ENCODE measurements at regions not wholly inside any gene's neighbourhood (a gene's known extent, or its start where the extent isn't known, plus 50 kb on each side); places are given as distances from the start of the nearest gene placed in this dataset.

- Histone ChIP-seq H3K9me3 (replicated peaks; ENCODE audit: control insufficient read depth, low read depth, low read length) (no peaks in the 10 kb centered on the region), H3K4me1 (ENCODE audit: control insufficient read depth, insufficient read depth, low read length) (no peaks in the 10 kb centered on the region), H3K36me3 (ENCODE audit: control insufficient read depth, insufficient read depth, low read length) (no peaks in the 10 kb centered on the region), H3K4me3 (ENCODE audit: low read length) (no peak overlapping the region), H3K27ac (ENCODE audit: low read length) (no peak overlapping the region), H3K27me3 (ENCODE audit: control insufficient read depth, insufficient read depth, low read length) (no peaks in the 10 kb centered on the region)
- 90% methylated on average over 2 of the region's 2 CpGs for WGBS (ENCODE audit: insufficient coverage)
- no peak for DNase-seq
Measured at GRCh38 chr5:159734366-159734765, 181.9 kb upstream of the ADRA1B start.

- Histone ChIP-seq H3K4me3 (ENCODE audit: low read length) (no peak overlapping the region), H3K27ac (ENCODE audit: low read length) (no peak overlapping the region), H3K9me3 (replicated peaks; ENCODE audit: control insufficient read depth, low read depth, low read length) (no peaks in the 10 kb centered on the region), H3K4me1 (ENCODE audit: control insufficient read depth, insufficient read depth, low read length) (no peaks in the 10 kb centered on the region), H3K36me3 (ENCODE audit: control insufficient read depth, insufficient read depth, low read length) (no peaks in the 10 kb centered on the region), H3K27me3 (ENCODE audit: control insufficient read depth, insufficient read depth, low read length) (no peaks in the 10 kb centered on the region)
- 80% methylated on average over 1 of the region's 2 CpGs for WGBS (ENCODE audit: insufficient coverage)
- DNase-seq, result no peak
Measured at GRCh38 chr5:159735036-159735435, 181.2 kb upstream of the ADRA1B start.

- no peak for DNase-seq
- no peaks in the 10 kb centered on the region for H3K4me1 ChIP-seq (ENCODE audit: control insufficient read depth, insufficient read depth, low read length)
- no peak overlapping the region for H3K27ac ChIP-seq (ENCODE audit: low read length)
- no peaks in the 10 kb centered on the region for H3K9me3 ChIP-seq (replicated peaks; ENCODE audit: control insufficient read depth, low read depth, low read length)
- no peaks in the 10 kb centered on the region for H3K27me3 ChIP-seq (ENCODE audit: control insufficient read depth, insufficient read depth, low read length)
- H3K4me3 ChIP-seq (ENCODE audit: low read length), result no peak overlapping the region
- WGBS (ENCODE audit: insufficient coverage), result 69% methylated on average over 2 of the region's 8 CpGs
- no peaks in the 10 kb centered on the region for H3K36me3 ChIP-seq (ENCODE audit: control insufficient read depth, insufficient read depth, low read length)
Measured at GRCh38 chr5:159735749-159736660, 180.3 kb upstream of the ADRA1B start.

GRCh38 chr5:159736844-159737243 lies 179.4 kb upstream of the ADRA1B start:
- no peaks in the 10 kb centered on the region for H3K9me3 ChIP-seq (replicated peaks; ENCODE audit: control insufficient read depth, low read depth, low read length)
- no peaks in the 10 kb centered on the region for H3K4me1 ChIP-seq (ENCODE audit: control insufficient read depth, insufficient read depth, low read length)
- DNase-seq, result no peak
- H3K36me3 ChIP-seq (ENCODE audit: control insufficient read depth, insufficient read depth, low read length), result no peaks in the 10 kb centered on the region
- no peak overlapping the region for H3K4me3 ChIP-seq (ENCODE audit: low read length)
- H3K27me3 ChIP-seq (ENCODE audit: control insufficient read depth, insufficient read depth, low read length), result no peaks in the 10 kb centered on the region
- no CpG with 5 or more reads among the region's 2 CpGs for WGBS (ENCODE audit: insufficient coverage)
- no peak overlapping the region for H3K27ac ChIP-seq (ENCODE audit: low read length)

GRCh38 chr5:159737263-159737662 lies 179.0 kb upstream of the ADRA1B start:
- H3K9me3 ChIP-seq (replicated peaks; ENCODE audit: control insufficient read depth, low read depth, low read length), result no peaks in the 10 kb centered on the region
- DNase-seq, result no peak
- no peak overlapping the region for H3K4me3 ChIP-seq (ENCODE audit: low read length)
- H3K27ac ChIP-seq (ENCODE audit: low read length), result no peak overlapping the region
- H3K4me1 ChIP-seq (ENCODE audit: control insufficient read depth, insufficient read depth, low read length), result no peaks in the 10 kb centered on the region
- H3K36me3 ChIP-seq (ENCODE audit: control insufficient read depth, insufficient read depth, low read length), result no peaks in the 10 kb centered on the region
- H3K27me3 ChIP-seq (ENCODE audit: control insufficient read depth, insufficient read depth, low read length), result no peaks in the 10 kb centered on the region
- WGBS (ENCODE audit: insufficient coverage), result 93% methylated on average over 4 of the region's 5 CpGs

GRCh38 chr5:159741829-159742322 lies 174.4 kb upstream of the ADRA1B start:
- H3K36me3 ChIP-seq (ENCODE audit: control insufficient read depth, insufficient read depth, low read length), result no peaks in the 10 kb centered on the region
- no peaks in the 10 kb centered on the region for H3K9me3 ChIP-seq (replicated peaks; ENCODE audit: control insufficient read depth, low read depth, low read length)
- no peak overlapping the region for H3K27ac ChIP-seq (ENCODE audit: low read length)
- WGBS (ENCODE audit: insufficient coverage), result 90% methylated on average over 2 of the region's 5 CpGs
- H3K4me1 ChIP-seq (ENCODE audit: control insufficient read depth, insufficient read depth, low read length), result no peaks in the 10 kb centered on the region
- DNase-seq, result no peak
- no peaks in the 10 kb centered on the region for H3K27me3 ChIP-seq (ENCODE audit: control insufficient read depth, insufficient read depth, low read length)
- no peak overlapping the region for H3K4me3 ChIP-seq (ENCODE audit: low read length)

- no peaks in the 10 kb centered on the region for H3K36me3 ChIP-seq (ENCODE audit: control insufficient read depth, insufficient read depth, low read length)
- no CpG with 5 or more reads among the region's 1 CpG for WGBS (ENCODE audit: insufficient coverage)
- DNase-seq, result no peak
- no peak overlapping the region for H3K4me3 ChIP-seq (ENCODE audit: low read length)
- no peaks in the 10 kb centered on the region for H3K4me1 ChIP-seq (ENCODE audit: control insufficient read depth, insufficient read depth, low read length)
- no peak overlapping the region for H3K27ac ChIP-seq (ENCODE audit: low read length)
- no peaks in the 10 kb centered on the region for H3K9me3 ChIP-seq (replicated peaks; ENCODE audit: control insufficient read depth, low read depth, low read length)
- H3K27me3 ChIP-seq (ENCODE audit: control insufficient read depth, insufficient read depth, low read length), result no peaks in the 10 kb centered on the region
Measured at GRCh38 chr5:159743234-159743633, 173.0 kb upstream of the ADRA1B start.

- Histone ChIP-seq H3K27me3 (ENCODE audit: control insufficient read depth, insufficient read depth, low read length) (no peaks in the 10 kb centered on the region), H3K4me3 (ENCODE audit: low read length) (no peak overlapping the region), H3K9me3 (replicated peaks; ENCODE audit: control insufficient read depth, low read depth, low read length) (no peaks in the 10 kb centered on the region), H3K36me3 (ENCODE audit: control insufficient read depth, insufficient read depth, low read length) (no peaks in the 10 kb centered on the region), H3K4me1 (ENCODE audit: control insufficient read depth, insufficient read depth, low read length) (no peaks in the 10 kb centered on the region), H3K27ac (ENCODE audit: low read length) (no peak overlapping the region)
- no peak for DNase-seq
- 67% methylated on average over 1 of the region's 4 CpGs for WGBS (ENCODE audit: insufficient coverage)
Measured at GRCh38 chr5:159746707-159747106, 169.6 kb upstream of the ADRA1B start.

- Histone ChIP-seq H3K9me3 (replicated peaks; ENCODE audit: control insufficient read depth, low read depth, low read length) (no peaks in the 10 kb centered on the region), H3K27me3 (ENCODE audit: control insufficient read depth, insufficient read depth, low read length) (no peaks in the 10 kb centered on the region), H3K36me3 (ENCODE audit: control insufficient read depth, insufficient read depth, low read length) (no peaks in the 10 kb centered on the region), H3K4me3 (ENCODE audit: low read length) (no peak overlapping the region), H3K4me1 (ENCODE audit: control insufficient read depth, insufficient read depth, low read length) (no peaks in the 10 kb centered on the region), H3K27ac (ENCODE audit: low read length) (no peak overlapping the region)
- DNase-seq, result peak; percentile 11
Measured at GRCh38 chr5:159749146-159749545, 167.1 kb upstream of the ADRA1B start.

GRCh38 chr5:159750226-159750625 lies 166.1 kb upstream of the ADRA1B start:
- H3K36me3 ChIP-seq (ENCODE audit: control insufficient read depth, insufficient read depth, low read length), result no peaks in the 10 kb centered on the region
- H3K27me3 ChIP-seq (ENCODE audit: control insufficient read depth, insufficient read depth, low read length), result no peaks in the 10 kb centered on the region
- 46% methylated on average over 2 of the region's 5 CpGs for WGBS (ENCODE audit: insufficient coverage)
- no peaks in the 10 kb centered on the region for H3K9me3 ChIP-seq (replicated peaks; ENCODE audit: control insufficient read depth, low read depth, low read length)
- H3K4me3 ChIP-seq (ENCODE audit: low read length), result no peak overlapping the region
- H3K4me1 ChIP-seq (ENCODE audit: control insufficient read depth, insufficient read depth, low read length), result no peaks in the 10 kb centered on the region
- no peak overlapping the region for H3K27ac ChIP-seq (ENCODE audit: low read length)
- DNase-seq, result no peak

Measured in muscle of leg (tissue), 3 donors.